ENCODE measurements at regions not wholly inside any gene's neighbourhood (a gene's known extent, or its start where the extent isn't known, plus 50 kb on each side); places are given as distances from the start of the nearest gene placed in this dataset.

GRCh38 chr17:5821803-5822202 is 237.5 kb upstream of the NLRP1 start:
- DNase-seq, result no peak

- no peak for DNase-seq
Measured at GRCh38 chr17:5822281-5823060, 238.2 kb upstream of the NLRP1 start.

- no peak for DNase-seq
Measured at GRCh38 chr17:5823219-5823618, 238.9 kb upstream of the NLRP1 start.

GRCh38 chr17:5825717-5826330 is 241.5 kb upstream of the NLRP1 start:
- DNase-seq, result no peak

- DNase-seq, result no peak
Measured at GRCh38 chr17:5826384-5826783, 242.1 kb upstream of the NLRP1 start.

GRCh38 chr17:5830921-5831320 is 239.3 kb upstream of the WSCD1 start:
- DNase-seq, result no peak

GRCh38 chr17:5832886-5833285 is 237.3 kb upstream of the WSCD1 start:
- DNase-seq, result no peak

- DNase-seq, result no peak
Measured at GRCh38 chr17:5837055-5837491, 233.1 kb upstream of the WSCD1 start.

- DNase-seq, result no peak
Measured at GRCh38 chr17:5838661-5839300, 231.4 kb upstream of the WSCD1 start.

GRCh38 chr17:5840811-5841446 is 229.2 kb upstream of the WSCD1 start:
- DNase-seq, result no peak

GRCh38 chr17:5841862-5842261 is 228.3 kb upstream of the WSCD1 start:
- no peak for DNase-seq

GRCh38 chr17:5843366-5844026 is 226.7 kb upstream of the WSCD1 start:
- DNase-seq, result no peak

GRCh38 chr17:5846001-5846400 is 224.2 kb upstream of the WSCD1 start:
- DNase-seq, result no peak

- DNase-seq, result no peak
Measured at GRCh38 chr17:5854871-5855554, 215.2 kb upstream of the WSCD1 start.

- no peak for DNase-seq
Measured at GRCh38 chr17:5861246-5861645, 208.9 kb upstream of the WSCD1 start.

GRCh38 chr17:5861854-5862253 is 208.3 kb upstream of the WSCD1 start:
- no peak for DNase-seq

GRCh38 chr17:5862395-5862794 is 207.8 kb upstream of the WSCD1 start:
- no peak for DNase-seq

- DNase-seq, result no peak
Measured at GRCh38 chr17:5864741-5865657, 205.2 kb upstream of the WSCD1 start.

- DNase-seq, result no peak
Measured at GRCh38 chr17:5866978-5867377, 203.2 kb upstream of the WSCD1 start.

- no peak for DNase-seq
Measured at GRCh38 chr17:5869041-5869745, 201.0 kb upstream of the WSCD1 start.

Measured in hematopoietic multipotent progenitor cell treated with erythropoietin and hydrocortisone succinate and interleukin-3 and kit ligand, for 6 days (in vitro differentiated cells).